H9 (cell line): ENCODE measurements at regions not wholly inside any gene's neighbourhood (a gene's known extent, or its start where the extent isn't known, plus 50 kb on each side); places are given as distances from the start of the nearest gene placed in this dataset.

Experiments used
- DNase-seq: peaks from one replicate; pipeline ENCODE4 v3.0.0-alpha.2; 2017
- H2AFZ ChIP-seq: one replicate; pipeline ENCODE4 v1.6.1; 2013; ENCODE audit warnings: mild to moderate bottlenecking, low read length, control low read depth, moderate library complexity
- H2AK5ac ChIP-seq: 2 replicates; pipeline ENCODE4 v1.6.1; 2013; ENCODE audit warnings: low read length, control low read depth, mixed read lengths; ENCODE audit not compliant: insufficient read length
- H2BK120ac ChIP-seq: one replicate; pipeline ENCODE4 v1.6.1; 2013; ENCODE audit warnings: low read depth, mild to moderate bottlenecking, low read length, control low read depth, inconsistent platforms; ENCODE audit not compliant: poor library complexity, severe bottlenecking
- H2BK12ac ChIP-seq: 2 replicates; pipeline ENCODE4 v1.6.1; 2013; ENCODE audit warnings: low read length, control low read depth, mixed read lengths, low read depth; ENCODE audit not compliant: insufficient read length
- H2BK15ac ChIP-seq: 2 replicates; pipeline ENCODE4 v1.6.1; 2013; ENCODE audit warnings: low read depth, low read length, control low read depth
- H2BK20ac ChIP-seq: one replicate; pipeline ENCODE4 v1.6.1; 2013; ENCODE audit warnings: low read depth, mild to moderate bottlenecking, low read length, control low read depth, inconsistent platforms; ENCODE audit not compliant: poor library complexity, severe bottlenecking
- H2BK5ac ChIP-seq: 2 replicates; pipeline ENCODE4 v1.6.1; 2013; ENCODE audit warnings: low read length, control low read depth, mixed read lengths; ENCODE audit not compliant: insufficient read length
- H3K14ac ChIP-seq: 2 replicates; pipeline ENCODE4 v1.6.1; 2013; ENCODE audit warnings: low read length, control low read depth; ENCODE audit not compliant: insufficient read depth
- H3K18ac ChIP-seq: 2 replicates; pipeline ENCODE4 v1.6.1; 2013; ENCODE audit warnings: low read depth, mild to moderate bottlenecking, mixed read lengths, low read length, control low read depth; ENCODE audit not compliant: insufficient read length
- H3K23ac ChIP-seq: 2 replicates; pipeline ENCODE4 v1.6.1; 2013; ENCODE audit warnings: low read length, control low read depth, mixed read lengths, low read depth; ENCODE audit not compliant: insufficient read length
- H3K23me2 ChIP-seq: 2 replicates; pipeline ENCODE4 v1.6.1; 2013; ENCODE audit warnings: low read depth, mild to moderate bottlenecking, mixed read lengths, low read length, control low read depth; ENCODE audit not compliant: insufficient read length, poor library complexity, severe bottlenecking
- H3K27ac ChIP-seq: 2 replicates; pipeline ENCODE4 v1.5.1; 2013; ENCODE audit warnings: low read length, control low read depth, mixed read lengths, low read depth; ENCODE audit not compliant: insufficient read length
- H3K27me3 ChIP-seq: 2 replicates; pipeline ENCODE4 v1.6.1; 2013; ENCODE audit warnings: low read length, control low read depth, inconsistent platforms; ENCODE audit not compliant: insufficient read depth
- H3K4ac ChIP-seq: 2 replicates; pipeline ENCODE4 v1.6.1; 2013; ENCODE audit warnings: low read depth, mild to moderate bottlenecking, control low read depth, inconsistent platforms, low read length, moderate library complexity
- H3K4me1 ChIP-seq: 2 replicates; pipeline ENCODE4 v1.6.1; 2013; ENCODE audit warnings: low read length, control low read depth, inconsistent platforms; ENCODE audit not compliant: insufficient read depth
- H3K4me2 ChIP-seq: 2 replicates; pipeline ENCODE4 v1.6.1; 2013; ENCODE audit warnings: low read length, control low read depth, mixed read lengths; ENCODE audit not compliant: insufficient read length, insufficient read depth
- H3K56ac ChIP-seq: 2 replicates; pipeline ENCODE4 v1.6.1; 2013; ENCODE audit warnings: low read depth, mild to moderate bottlenecking, mixed read lengths, low read length, control low read depth; ENCODE audit not compliant: insufficient read length
- H3K79me1 ChIP-seq: 2 replicates; pipeline ENCODE4 v1.6.1; 2013; ENCODE audit warnings: low read depth, mild to moderate bottlenecking, moderate library complexity, low read length, control low read depth, inconsistent platforms; ENCODE audit not compliant: insufficient read depth, poor library complexity, severe bottlenecking
- H3K79me2 ChIP-seq: 2 replicates; pipeline ENCODE4 v1.6.1; 2013; ENCODE audit warnings: low read length, control low read depth, inconsistent platforms; ENCODE audit not compliant: insufficient read depth
- H3K9ac ChIP-seq: 2 replicates; pipeline ENCODE4 v1.6.1; 2013; ENCODE audit warnings: low read length, control low read depth, mixed read lengths; ENCODE audit not compliant: insufficient read length; ENCODE audit errors: extremely low read depth
- H3K9me3 ChIP-seq: one replicate; pipeline ENCODE4 v1.6.1; 2013; ENCODE audit warnings: low read depth, low read length, inconsistent platforms; ENCODE audit not compliant: control insufficient read depth
- H3T11ph ChIP-seq: one replicate; pipeline ENCODE4 v1.6.1; 2013; ENCODE audit warnings: mild to moderate bottlenecking, low read length, control low read depth, inconsistent platforms
- H4K20me1 ChIP-seq: one replicate; pipeline ENCODE4 v1.6.1; 2013; ENCODE audit not compliant: control insufficient read depth, insufficient read length, insufficient read depth
- H4K5ac ChIP-seq: 2 replicates; pipeline ENCODE4 v1.6.1; 2013; ENCODE audit warnings: low read depth, mild to moderate bottlenecking, mixed read lengths, low read length, control low read depth; ENCODE audit not compliant: insufficient read length
- H4K8ac ChIP-seq: replicated peaks from 2 replicates; pipeline ENCODE4 v1.6.1; 2013; ENCODE audit warnings: low read length, control low read depth, mixed read lengths, low read depth; ENCODE audit not compliant: insufficient read length
- H4K91ac ChIP-seq: 2 replicates; pipeline ENCODE4 v1.6.1; 2013; ENCODE audit warnings: low read depth, mild to moderate bottlenecking, moderate library complexity, mixed read lengths, low read length, control low read depth; ENCODE audit not compliant: insufficient read length
- H3K27ac Mint-ChIP-seq, 3 experiments: 2 replicates in 2 of 3; 3 replicates in 1 of 3; pipeline ENCODE4 v1.8.0; 2020 to 2021; ENCODE audit warnings: mixed read lengths in 3 of 3, mild to moderate bottlenecking in 1 of 3, moderate library complexity in 1 of 3
- H3K27me3 Mint-ChIP-seq: 2 replicates; pipeline ENCODE4 v1.8.0; 2021; ENCODE audit warnings: low read depth, mild to moderate bottlenecking, moderate library complexity, mixed read lengths
- H3K36me3 Mint-ChIP-seq, 3 experiments: 2 replicates in 2 of 3; 3 replicates in 1 of 3; pipeline ENCODE4 v1.8.0; 2020 to 2021; ENCODE audit warnings: low read depth in 3 of 3, mixed read lengths in 3 of 3; ENCODE audit not compliant: insufficient read depth in 1 of 3
- H3K4me1 Mint-ChIP-seq, 2 experiments: 2 replicates each; pipeline ENCODE4 v1.8.0; 2020; ENCODE audit warnings: mixed read lengths in 2 of 2
- H3K4me3 Mint-ChIP-seq, 2 experiments: 2 replicates in 1 of 2; 3 replicates in 1 of 2; pipeline ENCODE4 v1.8.0; 2020 to 2021; ENCODE audit warnings: mild to moderate bottlenecking in 2 of 2, mixed read lengths in 2 of 2, moderate library complexity in 1 of 2
- H3K9me3 Mint-ChIP-seq, 2 experiments: 2 replicates in 1 of 2; 3 replicates in 1 of 2; pipeline ENCODE4 v1.8.0; 2020; ENCODE audit warnings: mild to moderate bottlenecking in 2 of 2, mixed read lengths in 2 of 2, moderate library complexity in 1 of 2
- CTCF ChIP-seq: fragments of 200-600 bp; sonication (generic); conservative IDR thresholded peaks from 3 replicates; pipeline ENCODE4 v1.8.0; 2021; ENCODE audit warnings: antibody characterized with exemption, mild to moderate bottlenecking
- WGBS: extraction: QIAGEN DNeasy Blood & Tissue Kit; methylation state at CpG from one replicate; pipeline ENCODE4 v1.1.7; 2013; ENCODE audit warnings: missing lambda C conversion rate, low lambda C conversion rate, mixed read lengths; ENCODE audit not compliant: insufficient read length; ENCODE audit errors: extremely low coverage; 5-methylcytosine and 5-hydroxymethylcytosine counted together

DNA sequence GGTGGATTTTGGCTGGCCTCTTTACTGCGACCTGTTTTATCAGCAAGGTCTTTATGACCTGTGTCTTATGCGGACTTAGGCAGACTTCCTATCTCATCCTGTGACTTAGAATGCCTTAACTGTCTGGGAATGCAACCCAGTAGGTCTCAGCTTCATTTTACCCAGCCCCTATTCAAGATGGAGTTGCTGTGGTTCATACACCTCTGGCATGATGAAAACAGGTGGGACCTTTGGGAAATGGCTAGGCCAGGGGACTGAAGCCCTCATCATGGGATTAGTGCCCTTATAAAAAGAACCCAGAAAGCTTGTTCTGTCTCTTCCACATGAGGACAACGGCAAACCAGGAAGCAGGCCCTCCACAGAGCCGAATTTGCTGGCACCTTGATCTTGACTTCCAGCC, 172.1 kb upstream of the MYO3A start:
- no peak overlapping the region for H3K18ac ChIP-seq
- Mint-ChIP-seq H3K4me1 (peaks cover 36 to 43% of the 10 kb centered on the region in 2 experiments), H3K9me3 (peaks cover 3 to 5% of the 10 kb centered on the region in 2 experiments; a peak in 4 of 5 replicates)

More for the DNA sequence above, 172.1 kb upstream of the MYO3A start:
- H2AK5ac ChIP-seq: no peak overlapping the region
- no peak overlapping the region for H2BK5ac ChIP-seq
- no peak overlapping the region for H3K9ac ChIP-seq
- H3K23ac ChIP-seq: no peak overlapping the region
- H2BK12ac ChIP-seq: no peak overlapping the region
- H2AFZ ChIP-seq: no peak overlapping the region
- no peak overlapping the region for H3T11ph ChIP-seq
- H3K27me3 ChIP-seq: no peaks in the 10 kb centered on the region
- no peak overlapping the region for H3K4me2 ChIP-seq
- no peak overlapping the region for H3K27ac Mint-ChIP-seq
- no peaks in the 10 kb centered on the region for H3K79me2 ChIP-seq
- H3K14ac ChIP-seq: no peak overlapping the region
- no peak overlapping the region for H4K91ac ChIP-seq
- no peak overlapping the region for H2BK20ac ChIP-seq
- H4K20me1 ChIP-seq: no peaks in the 10 kb centered on the region
- H2BK120ac ChIP-seq: no peak overlapping the region
- TF ChIP-seq CTCF: no peak
- no peaks in the 10 kb centered on the region; the same call in 1 of the 2 replicates for H3K4me1 ChIP-seq
- no peaks in the 10 kb centered on the region for H3K79me1 ChIP-seq
- no peak overlapping the region for H4K8ac ChIP-seq
- H4K5ac ChIP-seq: no peak overlapping the region
- no peak overlapping the region for H3K4me3 Mint-ChIP-seq
- H3K23me2 ChIP-seq: no peaks in the 10 kb centered on the region
- no CpG with 5 or more reads among the region's 4 CpGs for WGBS
- no peak for DNase-seq
- peaks cover 24% of the 10 kb centered on the region for H3K27me3 Mint-ChIP-seq
- no peaks in the 10 kb centered on the region for H3K9me3 ChIP-seq
- no peak overlapping the region for H3K27ac ChIP-seq
- no peak overlapping the region for H3K4ac ChIP-seq
- no peak overlapping the region for H2BK15ac ChIP-seq
- no peak overlapping the region for H3K56ac ChIP-seq
- peaks cover 0 to 15% (median 11%) of the 10 kb centered on the region in 3 experiments; a peak in 6 of 7 replicates for H3K36me3 Mint-ChIP-seq
